ENCODE measurements at regions not wholly inside any gene's neighbourhood (a gene's known extent, or its start where the extent isn't known, plus 50 kb on each side); places are given as distances from the start of the nearest gene placed in this dataset.

GRCh38 chr7:25719190-25719896 lies 432.7 kb upstream of the NFE2L3 start:
- no peak for TF ChIP-seq POLR2A (IDR thresholded peaks at IDR 0.05)
- TF ChIP-seq CTCF (IDR thresholded peaks at IDR 0.05): no peak
- no peak for TF ChIP-seq EP300 (IDR thresholded peaks at IDR 0.05)
